Left lung (tissue), 4 donors: ENCODE measurements at regions not wholly inside any gene's neighbourhood (a gene's known extent, or its start where the extent isn't known, plus 50 kb on each side); places are given as distances from the start of the nearest gene placed in this dataset.

Experiments
- ATAC-seq: fragments of 200-7000 bp; cut with Tn5 transposase; one replicate; pipeline ENCODE4 v1.9.1; 2020; ENCODE audit warnings: moderate library complexity
- DNase-seq, 4 donors: peaks; one replicate each; pipeline ENCODE4 v3.0.0-alpha.2; 2013 to 2020
- H3K27ac ChIP-seq, 2 donors: fragments of 200-600 bp; sonication (generic) in 1 of 2; one replicate each; pipeline versions ENCODE4 v1.5.0 to v1.8.0; 2020 to 2021
- H3K27me3 ChIP-seq, 2 donors: fragments of 200-600 bp; sonication (generic) in 1 of 2; one replicate each; pipeline versions ENCODE4 v1.5.0 to v1.8.0; 2020 to 2021
- H3K36me3 ChIP-seq, 2 donors: fragments of 200-600 bp; sonication (generic) in 1 of 2; one replicate each; pipeline versions ENCODE4 v1.5.0 to v1.8.0; 2020 to 2021
- H3K4me1 ChIP-seq, 2 donors: fragments of 200-600 bp; one replicate each; pipeline ENCODE4 v1.8.0; 2021
- H3K4me3 ChIP-seq, 2 donors: fragments of 200-600 bp; sonication (generic) in 1 of 2; one replicate each; pipeline versions ENCODE4 v1.5.0 to v1.8.0; 2020 to 2021; ENCODE audit warnings: mild to moderate bottlenecking in 1 of 2
- H3K9me3 ChIP-seq, 2 donors: fragments of 200-600 bp; sonication (generic) in 1 of 2; one replicate each; pipeline versions ENCODE4 v1.5.0 to v1.8.0; 2020 to 2021
- intact Hi-C, 2 donors: fragments of 100-400 bp; cut with DNase I; formaldehyde crosslinking; loops; one replicate each; pipeline versions ENCODE4 v1.11.2 to v1.14.2; 2022
- TF ChIP-seq, protein P1 (sequence below), 2 donors: fragments of 200-600 bp; sonication (generic) in 1 of 2; IDR thresholded peaks; one replicate each; pipeline versions ENCODE4 v1.5.0 to v1.8.0; 2021; ENCODE audit warnings: antibody characterized with exemption in 2 of 2
- donor health status: DM: no; HTN: yes; CAD: no.
- donor health status: DM: no; HTN: no; CAD: no.

DNA sequence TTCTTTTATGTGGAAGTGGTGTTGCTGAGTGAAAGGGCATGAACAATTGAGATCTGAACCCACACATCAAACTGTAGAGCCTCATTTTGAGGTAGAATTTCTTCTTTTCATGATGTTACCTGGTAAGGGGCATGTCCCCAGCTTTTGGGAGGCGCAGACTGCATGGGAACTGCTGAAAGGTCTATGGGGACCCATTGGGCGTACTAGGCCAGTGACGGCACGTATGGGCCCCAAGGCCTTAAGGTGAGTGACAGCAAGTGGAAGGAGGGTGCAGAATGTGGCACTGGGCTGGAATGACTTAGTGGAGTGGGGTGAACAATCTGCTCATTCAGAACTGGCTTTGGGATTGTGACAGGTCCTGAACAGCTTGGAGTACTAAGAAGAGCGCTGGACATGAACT, 123.6 kb upstream of the RGMA start:
- TF ChIP-seq, protein P1, sequence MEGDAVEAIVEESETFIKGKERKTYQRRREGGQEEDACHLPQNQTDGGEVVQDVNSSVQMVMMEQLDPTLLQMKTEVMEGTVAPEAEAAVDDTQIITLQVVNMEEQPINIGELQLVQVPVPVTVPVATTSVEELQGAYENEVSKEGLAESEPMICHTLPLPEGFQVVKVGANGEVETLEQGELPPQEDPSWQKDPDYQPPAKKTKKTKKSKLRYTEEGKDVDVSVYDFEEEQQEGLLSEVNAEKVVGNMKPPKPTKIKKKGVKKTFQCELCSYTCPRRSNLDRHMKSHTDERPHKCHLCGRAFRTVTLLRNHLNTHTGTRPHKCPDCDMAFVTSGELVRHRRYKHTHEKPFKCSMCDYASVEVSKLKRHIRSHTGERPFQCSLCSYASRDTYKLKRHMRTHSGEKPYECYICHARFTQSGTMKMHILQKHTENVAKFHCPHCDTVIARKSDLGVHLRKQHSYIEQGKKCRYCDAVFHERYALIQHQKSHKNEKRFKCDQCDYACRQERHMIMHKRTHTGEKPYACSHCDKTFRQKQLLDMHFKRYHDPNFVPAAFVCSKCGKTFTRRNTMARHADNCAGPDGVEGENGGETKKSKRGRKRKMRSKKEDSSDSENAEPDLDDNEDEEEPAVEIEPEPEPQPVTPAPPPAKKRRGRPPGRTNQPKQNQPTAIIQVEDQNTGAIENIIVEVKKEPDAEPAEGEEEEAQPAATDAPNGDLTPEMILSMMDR (IDR thresholded peaks at IDR 0.05): no peak
- no peak overlapping the region for H3K27ac ChIP-seq
- no peaks in the 10 kb centered on the region for H3K9me3 ChIP-seq
- H3K4me3 ChIP-seq: no peak overlapping the region
- ATAC-seq (no peak), DNase-seq (no peak)
- H3K36me3 ChIP-seq: no peaks in the 10 kb centered on the region
- no peaks in the 10 kb centered on the region for H3K27me3 ChIP-seq
- intact Hi-C loops: no loop called here
- H3K4me1 ChIP-seq: no peaks in the 10 kb centered on the region

DNA sequence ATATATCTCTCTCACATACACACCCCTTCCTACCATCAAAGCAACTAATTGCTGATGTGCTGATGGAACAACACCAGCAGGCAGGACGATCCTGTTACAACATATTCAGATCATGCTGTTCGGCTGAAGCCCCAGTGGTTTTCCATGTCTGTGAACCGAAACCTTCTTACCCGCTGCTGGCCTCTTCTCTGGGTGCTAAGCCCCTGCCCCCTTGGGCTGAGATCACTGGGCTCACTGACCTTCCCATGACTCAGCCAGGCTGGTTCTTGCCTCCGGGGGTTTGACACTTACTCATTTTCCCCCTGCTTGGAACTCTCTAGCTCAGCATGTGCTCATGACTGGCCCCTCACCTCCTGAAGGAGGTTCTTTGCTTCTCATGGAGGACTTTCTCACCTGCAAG, 122.0 kb upstream of the RGMA start:
- TF ChIP-seq, protein P1 (IDR thresholded peaks at IDR 0.05): no peak
- Histone ChIP-seq H3K4me1 (no peaks in the 10 kb centered on the region), H3K36me3 (no peaks in the 10 kb centered on the region), H3K4me3 (no peak overlapping the region), H3K27me3 (no peaks in the 10 kb centered on the region), H3K27ac (no peak overlapping the region), H3K9me3 (no peaks in the 10 kb centered on the region)
- ATAC-seq: no peak
- intact Hi-C loops: no loop called here
- DNase-seq: no peak

DNA sequence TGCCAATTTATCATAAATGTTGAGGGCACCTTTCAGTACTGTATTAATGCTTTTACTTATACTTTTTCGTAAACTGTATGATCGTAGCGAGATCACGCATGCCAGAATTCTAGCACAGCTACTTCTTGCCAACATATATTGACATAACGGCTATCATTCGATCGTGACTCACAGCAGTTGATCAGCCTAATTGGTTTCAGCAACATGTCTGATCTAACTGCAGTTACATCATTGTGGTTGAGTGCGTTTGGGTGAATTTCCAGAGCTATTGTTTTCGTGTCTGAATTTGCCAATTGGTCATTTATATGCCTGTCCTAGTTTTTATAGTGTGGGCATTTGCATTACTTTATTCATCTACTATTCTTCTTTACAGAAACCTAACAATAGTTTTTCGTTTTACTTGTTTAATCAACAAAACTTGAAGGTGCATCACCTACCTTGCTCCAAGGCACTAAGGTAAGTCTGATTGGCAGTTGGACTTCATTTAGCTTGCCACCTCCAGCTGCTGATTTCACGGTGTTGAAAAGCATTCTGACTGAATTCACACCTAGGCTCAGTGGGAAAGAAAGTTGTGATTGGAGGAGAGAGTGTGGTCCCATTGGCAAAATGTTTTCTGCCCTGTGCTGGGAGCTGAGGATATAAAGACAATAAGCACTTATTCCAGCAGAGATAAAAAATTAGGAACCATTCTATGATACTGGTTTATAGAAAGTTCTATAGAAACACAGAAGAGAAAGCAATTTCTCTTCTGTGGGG, 120.9 kb upstream of the RGMA start:
- Histone ChIP-seq H3K27me3 (no peaks in the 10 kb centered on the region), H3K27ac (no peak overlapping the region), H3K36me3 (no peaks in the 10 kb centered on the region), H3K9me3 (no peaks in the 10 kb centered on the region), H3K4me3 (no peak overlapping the region), H3K4me1 (no peaks in the 10 kb centered on the region)
- intact Hi-C loops: no loop called here
- ATAC-seq (no peak), DNase-seq (no peak)
- TF ChIP-seq, protein P1 (IDR thresholded peaks at IDR 0.05): no peak

DNA sequence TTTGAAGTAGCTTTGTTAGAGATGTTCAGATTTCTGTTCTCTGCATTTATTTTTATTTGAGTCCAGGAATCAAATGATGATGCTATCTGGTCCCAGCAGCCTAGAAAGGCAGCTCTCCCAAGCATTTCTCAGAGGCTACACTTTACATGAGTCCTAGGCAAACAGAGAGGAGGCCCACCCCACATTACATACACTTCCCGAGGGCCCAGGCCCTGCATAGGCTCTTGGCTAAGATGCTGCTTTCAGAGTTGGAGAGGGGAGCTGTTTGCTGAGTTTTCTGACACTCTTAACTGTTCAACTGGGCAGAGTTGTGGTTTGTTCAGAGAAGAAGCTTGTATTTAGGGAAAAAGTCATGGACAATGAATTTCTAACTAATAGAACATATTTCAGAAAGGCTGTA, 117.9 kb upstream of the RGMA start:
- H3K4me1 ChIP-seq: no peaks in the 10 kb centered on the region
- DNase-seq (peak in 1 of 4 donors; percentile 10), ATAC-seq (no peak)
- no peaks in the 10 kb centered on the region for H3K27me3 ChIP-seq
- H3K36me3 ChIP-seq: no peaks in the 10 kb centered on the region
- TF ChIP-seq, protein P1 (IDR thresholded peaks at IDR 0.05): no peak
- H3K27ac ChIP-seq: no peak overlapping the region
- intact Hi-C loops: no loop called here
- no peak overlapping the region for H3K4me3 ChIP-seq
- H3K9me3 ChIP-seq: no peaks in the 10 kb centered on the region

DNA sequence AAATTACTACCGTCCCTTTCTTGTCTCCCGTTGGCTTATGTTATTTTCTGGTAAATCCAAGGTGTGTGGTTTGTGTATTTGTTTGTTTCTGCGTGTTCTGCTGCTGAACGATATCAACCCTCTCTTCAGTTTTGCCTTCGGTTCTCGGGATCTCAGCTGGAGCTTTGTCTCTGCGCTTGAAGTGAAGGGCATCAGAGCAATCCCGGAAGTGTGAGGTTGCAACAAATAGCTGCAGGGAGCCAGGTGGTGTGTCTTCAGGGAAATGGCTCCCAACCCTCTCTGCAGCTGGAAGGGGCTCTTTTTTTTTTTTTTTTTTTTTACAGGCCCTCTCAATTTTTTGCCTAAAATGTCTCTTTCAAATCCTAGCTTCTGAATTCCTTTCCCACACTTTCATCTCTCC, 116.4 kb upstream of the RGMA start:
- intact Hi-C loops: no loop called here
- DNase-seq (no peak), ATAC-seq (no peak)
- H3K27me3 ChIP-seq: no peaks in the 10 kb centered on the region
- H3K4me1 ChIP-seq: no peaks in the 10 kb centered on the region
- H3K36me3 ChIP-seq: no peaks in the 10 kb centered on the region
- no peak overlapping the region for H3K4me3 ChIP-seq
- H3K27ac ChIP-seq: no peak overlapping the region
- no peaks in the 10 kb centered on the region for H3K9me3 ChIP-seq
- TF ChIP-seq, protein P1 (IDR thresholded peaks at IDR 0.05): no peak
